HCT116 (cell line): ENCODE measurements at regions not wholly inside any gene's neighbourhood (a gene's known extent, or its start where the extent isn't known, plus 50 kb on each side); places are given as distances from the start of the nearest gene placed in this dataset.

Experiments used
- ATF3 ChIP-seq: IDR thresholded peaks from 2 replicates; pipeline ENCODE4 v1.6.1; 2012
- CTCF ChIP-seq, 3 experiments: fragments of 200-600 bp in 1 of 3; sonication (generic) in 1 of 3; IDR thresholded peaks in 2 of 3; conservative IDR thresholded peaks in 1 of 3; 2 replicates each; pipeline ENCODE4 v1.5.1; 2012 to 2017; ENCODE audit warnings: low read depth in 2 of 3, low read length in 2 of 3, antibody characterized with exemption in 1 of 3, borderline replicate concordance in 1 of 3, control low read depth in 1 of 3, mild to moderate bottlenecking in 1 of 3, mixed read lengths in 1 of 3, mixed run types in 1 of 3, moderate library complexity in 1 of 3; ENCODE audit not compliant: insufficient read depth in 1 of 3
- EZH2 ChIP-seq: fragments of 200-600 bp; sonication (generic); IDR thresholded peaks from 2 replicates; pipeline ENCODE4 v1.6.1; 2017; ENCODE audit warnings: antibody characterized with exemption, mixed run types
- FOSL1 ChIP-seq: IDR thresholded peaks from 2 replicates; pipeline ENCODE4 v1.6.1; 2012; ENCODE audit warnings: low read depth
- POLR2A ChIP-seq: IDR thresholded peaks from 2 replicates; pipeline ENCODE4 v1.7.0; 2011; ENCODE audit warnings: borderline replicate concordance; ENCODE audit not compliant: insufficient read depth, insufficient read length; ENCODE audit errors: extremely low read depth
- REST ChIP-seq: IDR thresholded peaks from 2 replicates; pipeline ENCODE4 v1.6.1; 2012; ENCODE audit warnings: low read depth
- SIN3A ChIP-seq: IDR thresholded peaks from 2 replicates; pipeline ENCODE4 v1.6.1; 2012; ENCODE audit warnings: low read depth
- ZFX ChIP-seq: fragments of 450-650 bp; IDR thresholded peaks from 2 replicates; pipeline ENCODE4 v1.6.1; 2017

GRCh38 chr10:131012641-131012985, 298.9 kb downstream of the TCERG1L start:
- no peak for TF ChIP-seq FOSL1
- TF ChIP-seq POLR2A, result no peak
- no peak for TF ChIP-seq EZH2
- TF ChIP-seq ZFX, result no peak
- no peak for TF ChIP-seq SIN3A
- TF ChIP-seq ATF3, result no peak
- no peak for TF ChIP-seq REST
- TF ChIP-seq CTCF (IDR thresholded peaks at IDR 0.05 in 2 of 3, conservative IDR thresholded peaks at IDR 0.05 in 1 of 3; ENCODE audit: borderline replicate concordance in 1 of 3, insufficient read depth in 1 of 3, low read depth in 2 of 3, low read length in 2 of 3), result no peak
